Fibroblast of pulmonary artery (primary cell): ENCODE measurements at regions not wholly inside any gene's neighbourhood (a gene's known extent, or its start where the extent isn't known, plus 50 kb on each side); places are given as distances from the start of the nearest gene placed in this dataset.
"Not testable (repeated sequence)": the region's sequence is repeated elsewhere in the genome, so short reads cannot be mapped to it uniquely, and the experiment has no call there.

ENCODE experiments used
- DNase-seq: peaks from one replicate; pipeline ENCODE4 v3.0.0-alpha.2; 2010; ENCODE audit warnings: low read depth
- H3K4me3 ChIP-seq: replicated peaks from 2 replicates; pipeline ENCODE4 v1.5.1; 2011; ENCODE audit warnings: low read depth, mild to moderate bottlenecking, control low read depth, low read length, moderate library complexity
- CTCF ChIP-seq: IDR thresholded peaks from 2 replicates; pipeline ENCODE4 v1.5.1; 2011; ENCODE audit warnings: mild to moderate bottlenecking, control low read depth, low read length, inconsistent platforms; ENCODE audit errors: missing control alignments

- no peak overlapping the region for H3K4me3 ChIP-seq
- no peak for DNase-seq
- TF ChIP-seq CTCF: no peak
Measured at GRCh38 chr13:66077132-66077689, 1152.9 kb downstream of the PCDH9 start.

GRCh38 chr13:66076417-66076816 lies 1153.7 kb downstream of the PCDH9 start:
- no peak overlapping the region for H3K4me3 ChIP-seq
- TF ChIP-seq CTCF: no peak
- DNase-seq: peak; percentile 50

- no peak overlapping the region for H3K4me3 ChIP-seq
- DNase-seq: no peak
- no peak for TF ChIP-seq CTCF
Measured at GRCh38 chr13:66074018-66074615, 1156.0 kb downstream of the PCDH9 start.

- DNase-seq, H3K4me3 ChIP-seq: not testable (repeated sequence)
Measured at GRCh38 chr13:66072097-66072496, 1158.0 kb downstream of the PCDH9 start.

GRCh38 chr13:66071608-66072007 lies 1158.5 kb downstream of the PCDH9 start:
- no peak for TF ChIP-seq CTCF
- no peak overlapping the region for H3K4me3 ChIP-seq

GRCh38 chr13:66071029-66071428 lies 1159.1 kb downstream of the PCDH9 start:
- no peak for DNase-seq
- no peak for TF ChIP-seq CTCF

More at GRCh38 chr13:66071608-66072007, 1158.5 kb downstream of the PCDH9 start:
- no peak for DNase-seq

GRCh38 chr13:66069570-66069969 lies 1160.6 kb downstream of the PCDH9 start:
- no peak overlapping the region for H3K4me3 ChIP-seq
- TF ChIP-seq CTCF: no peak
- no peak for DNase-seq

More at GRCh38 chr13:66071029-66071428, 1159.1 kb downstream of the PCDH9 start:
- no peak overlapping the region for H3K4me3 ChIP-seq
